ENCODE measurements at regions not wholly inside any gene's neighbourhood (a gene's known extent, or its start where the extent isn't known, plus 50 kb on each side); places are given as distances from the start of the nearest gene placed in this dataset.

GRCh38 chr2:9081750-9082149 is 78.3 kb upstream of the MBOAT2 start:
- TF ChIP-seq, protein P1, sequence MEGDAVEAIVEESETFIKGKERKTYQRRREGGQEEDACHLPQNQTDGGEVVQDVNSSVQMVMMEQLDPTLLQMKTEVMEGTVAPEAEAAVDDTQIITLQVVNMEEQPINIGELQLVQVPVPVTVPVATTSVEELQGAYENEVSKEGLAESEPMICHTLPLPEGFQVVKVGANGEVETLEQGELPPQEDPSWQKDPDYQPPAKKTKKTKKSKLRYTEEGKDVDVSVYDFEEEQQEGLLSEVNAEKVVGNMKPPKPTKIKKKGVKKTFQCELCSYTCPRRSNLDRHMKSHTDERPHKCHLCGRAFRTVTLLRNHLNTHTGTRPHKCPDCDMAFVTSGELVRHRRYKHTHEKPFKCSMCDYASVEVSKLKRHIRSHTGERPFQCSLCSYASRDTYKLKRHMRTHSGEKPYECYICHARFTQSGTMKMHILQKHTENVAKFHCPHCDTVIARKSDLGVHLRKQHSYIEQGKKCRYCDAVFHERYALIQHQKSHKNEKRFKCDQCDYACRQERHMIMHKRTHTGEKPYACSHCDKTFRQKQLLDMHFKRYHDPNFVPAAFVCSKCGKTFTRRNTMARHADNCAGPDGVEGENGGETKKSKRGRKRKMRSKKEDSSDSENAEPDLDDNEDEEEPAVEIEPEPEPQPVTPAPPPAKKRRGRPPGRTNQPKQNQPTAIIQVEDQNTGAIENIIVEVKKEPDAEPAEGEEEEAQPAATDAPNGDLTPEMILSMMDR (conservative IDR thresholded peaks at IDR 0.05): no peak
- TF ChIP-seq ZFX (IDR thresholded peaks at IDR 0.05): no peak

All from C4-2B (cell line).